DOHH2 (cell line): ENCODE measurements at regions not wholly inside any gene's neighbourhood (a gene's known extent, or its start where the extent isn't known, plus 50 kb on each side); places are given as distances from the start of the nearest gene placed in this dataset.
"Not testable (repeated sequence)": the region's sequence is repeated elsewhere in the genome, so short reads cannot be mapped to it uniquely, and the experiment has no call there.

ENCODE experiments used
- H3F3A ChIP-seq: fragments of 200-600 bp; sonication (generic), shearing (Covaris generic); 2 replicates; pipeline ENCODE4 v1.6.0; 2016; ENCODE audit warnings: antibody characterized with exemption, mild to moderate bottlenecking; ENCODE audit not compliant: control insufficient read depth, insufficient read depth
- H3K27ac ChIP-seq: fragments of 200-600 bp; sonication (generic); 2 replicates; pipeline ENCODE4 v1.5.1; 2014; ENCODE audit warnings: low read depth, mild to moderate bottlenecking, low read length, moderate library complexity
- H3K27me3 ChIP-seq: fragments of 200-600 bp; sonication (generic); 2 replicates; pipeline ENCODE4 v1.6.1; 2014; ENCODE audit warnings: mild to moderate bottlenecking, low read length, mixed read lengths; ENCODE audit not compliant: control insufficient read depth
- H3K36me3 ChIP-seq: fragments of 200-600 bp; sonication (generic); 2 replicates; pipeline ENCODE4 v1.6.1; 2014; ENCODE audit warnings: mild to moderate bottlenecking, low read length, moderate library complexity, mixed read lengths; ENCODE audit not compliant: control insufficient read depth
- H3K4me1 ChIP-seq: fragments of 200-600 bp; sonication (generic); 2 replicates; pipeline ENCODE4 v1.6.1; 2014; ENCODE audit warnings: mild to moderate bottlenecking, low read length, mixed read lengths; ENCODE audit not compliant: control insufficient read depth
- H3K4me2 ChIP-seq: fragments of 200-600 bp; sonication (generic); 2 replicates; pipeline ENCODE4 v1.6.0; 2014; ENCODE audit warnings: mild to moderate bottlenecking, low read length, moderate library complexity
- H3K4me3 ChIP-seq: fragments of 200-600 bp; sonication (generic); 2 replicates; pipeline ENCODE4 v1.5.1; 2014; ENCODE audit warnings: mild to moderate bottlenecking, low read length, mixed read lengths
- H3K79me2 ChIP-seq: fragments of 200-600 bp; sonication (generic); 2 replicates; pipeline ENCODE4 v1.6.1; 2014; ENCODE audit warnings: mild to moderate bottlenecking, low read length, mixed read lengths; ENCODE audit not compliant: control insufficient read depth
- H3K9me2 ChIP-seq: fragments of 200-600 bp; sonication (generic); replicated peaks from 2 replicates; pipeline ENCODE4 v1.6.1; 2014; ENCODE audit warnings: mild to moderate bottlenecking, low read length, mixed read lengths; ENCODE audit not compliant: control insufficient read depth
- H3K9me3 ChIP-seq: fragments of 200-600 bp; sonication (generic); 2 replicates; pipeline ENCODE4 v1.6.1; 2014; ENCODE audit warnings: antibody characterized with exemption, low read length, mixed read lengths; ENCODE audit not compliant: control insufficient read depth, insufficient read depth
- H4K20me1 ChIP-seq: fragments of 200-600 bp; sonication (generic); 2 replicates; pipeline ENCODE4 v1.6.0; 2014; ENCODE audit warnings: low read depth, mild to moderate bottlenecking, antibody characterized with exemption, low read length, moderate library complexity; ENCODE audit not compliant: control insufficient read depth, insufficient read depth
- CTCF ChIP-seq: fragments of 200-600 bp; sonication (generic); IDR thresholded peaks from one replicate; pipeline ENCODE4 v1.5.1; 2014; ENCODE audit warnings: antibody characterized with exemption, mild to moderate bottlenecking, low read depth, low read length; ENCODE audit not compliant: poor library complexity, severe bottlenecking
- EZH2phosphoT487 ChIP-seq: fragments of 200-600 bp; sonication (generic); IDR thresholded peaks from 2 replicates; pipeline ENCODE4 v1.6.1; 2017; ENCODE audit warnings: borderline replicate concordance, mild to moderate bottlenecking, antibody characterized with exemption, low read length, moderate library complexity, mixed read lengths

GRCh38 chr3:87755852-87756251 is 303.0 kb downstream of the CGGBP1 start:
- Histone ChIP-seq H3K4me2 (no peak overlapping the region), H3K9me3 (no peaks in the 10 kb centered on the region), H3K27me3 (no peaks in the 10 kb centered on the region), H3K27ac (no peak overlapping the region), H3K4me3 (no peak overlapping the region), H3K79me2 (no peaks in the 10 kb centered on the region), H3K4me1 (no peaks in the 10 kb centered on the region), H3F3A (no peaks in the 10 kb centered on the region), H3K36me3 (no peaks in the 10 kb centered on the region), H3K9me2 (no peaks in the 10 kb centered on the region), H4K20me1 (no peaks in the 10 kb centered on the region)
- TF ChIP-seq CTCF (no peak), EZH2phosphoT487 (no peak)

GRCh38 chr3:87742250-87742649 is 316.6 kb downstream of the CGGBP1 start:
- no peak overlapping the region for H3K4me3 ChIP-seq
- no peaks in the 10 kb centered on the region for H4K20me1 ChIP-seq
- no peaks in the 10 kb centered on the region for H3K79me2 ChIP-seq
- no peaks in the 10 kb centered on the region for H3K9me3 ChIP-seq
- no peak overlapping the region for H3K4me2 ChIP-seq
- H3K9me2 ChIP-seq: no peaks in the 10 kb centered on the region
- H3K27ac ChIP-seq: no peak overlapping the region
- H3F3A ChIP-seq: no peaks in the 10 kb centered on the region
- H3K36me3 ChIP-seq: no peaks in the 10 kb centered on the region
- no peaks in the 10 kb centered on the region for H3K27me3 ChIP-seq
- H3K4me1 ChIP-seq: no peaks in the 10 kb centered on the region
- TF ChIP-seq CTCF: no peak
- no peak for TF ChIP-seq EZH2phosphoT487

- not testable (repeated sequence) for H3K9me2 ChIP-seq, H3K79me2 ChIP-seq, H3K27me3 ChIP-seq, H3K4me2 ChIP-seq, H3K27ac ChIP-seq, H3K9me3 ChIP-seq, H3K4me1 ChIP-seq, H3K4me3 ChIP-seq, H4K20me1 ChIP-seq, H3K36me3 ChIP-seq, H3F3A ChIP-seq
These were observed 317.9 kb downstream of the CGGBP1 start for GRCh38 chr3:87740894-87741293.

- not testable (repeated sequence) for H3K79me2 ChIP-seq, H3K9me2 ChIP-seq, H3K9me3 ChIP-seq, H3K36me3 ChIP-seq, H3K4me1 ChIP-seq, H3K4me3 ChIP-seq, H3K4me2 ChIP-seq, H3F3A ChIP-seq, H4K20me1 ChIP-seq, H3K27ac ChIP-seq, H3K27me3 ChIP-seq
These were observed 321.0 kb downstream of the CGGBP1 start for GRCh38 chr3:87737817-87738216.
